ENCODE measurements at regions not wholly inside any gene's neighbourhood (a gene's known extent, or its start where the extent isn't known, plus 50 kb on each side); places are given as distances from the start of the nearest gene placed in this dataset.

GRCh38 chr6:47106216-47106615, 64.1 kb upstream of the ADGRF1 start:
- ChIA-PET POLR2A (no interaction called here), CTCF (no interaction called here)
- Mint-ChIP-seq H3K4me3 (no peak overlapping the region), H3K27ac (no peak overlapping the region), H3K4me1 (no peaks in the 10 kb centered on the region), H3K9me3 (no peaks in the 10 kb centered on the region), H3K36me3 (ENCODE audit: low read depth) (no peaks in the 10 kb centered on the region), H3K27me3 (peaks cover 7% of the 10 kb centered on the region)
- DNase-seq, result no peak
- no peak for ATAC-seq (ENCODE audit: low read depth)
- intact Hi-C loops (cut with micrococcal nuclease), result no loop called here
- TF ChIP-seq CTCF (IDR thresholded peaks at IDR 0.05), result no peak

GRCh38 chr6:47105469-47106178, 63.5 kb upstream of the ADGRF1 start:
- Mint-ChIP-seq H3K27ac (no peak overlapping the region), H3K9me3 (no peaks in the 10 kb centered on the region), H3K4me3 (no peak overlapping the region), H3K4me1 (no peaks in the 10 kb centered on the region), H3K36me3 (ENCODE audit: low read depth) (no peaks in the 10 kb centered on the region), H3K27me3 (peaks cover 7% of the 10 kb centered on the region)
- intact Hi-C loops (cut with micrococcal nuclease), result no loop called here
- ChIA-PET CTCF (no interaction called here), POLR2A (no interaction called here)
- ATAC-seq (ENCODE audit: low read depth) (no peak), DNase-seq (no peak)
- no peak for TF ChIP-seq CTCF (IDR thresholded peaks at IDR 0.05)

GRCh38 chr6:47103931-47104330, 61.8 kb upstream of the ADGRF1 start:
- Mint-ChIP-seq H3K4me1 (no peaks in the 10 kb centered on the region), H3K4me3 (no peak overlapping the region), H3K27me3 (peaks cover 7% of the 10 kb centered on the region), H3K9me3 (no peaks in the 10 kb centered on the region), H3K36me3 (ENCODE audit: low read depth) (no peaks in the 10 kb centered on the region), H3K27ac (no peak overlapping the region)
- intact Hi-C loops (cut with micrococcal nuclease), result no loop called here
- DNase-seq (no peak), ATAC-seq (ENCODE audit: low read depth) (no peak)
- no peak for TF ChIP-seq CTCF (IDR thresholded peaks at IDR 0.05)
- ChIA-PET POLR2A (no interaction called here), CTCF (no interaction called here)

GRCh38 chr6:47102331-47102730, 60.2 kb upstream of the ADGRF1 start:
- TF ChIP-seq CTCF (IDR thresholded peaks at IDR 0.05), result no peak
- Mint-ChIP-seq H3K4me3 (no peak overlapping the region), H3K27ac (no peak overlapping the region), H3K36me3 (ENCODE audit: low read depth) (no peaks in the 10 kb centered on the region), H3K27me3 (peaks cover 5% of the 10 kb centered on the region), H3K9me3 (no peaks in the 10 kb centered on the region), H3K4me1 (no peaks in the 10 kb centered on the region)
- ChIA-PET CTCF (interaction anchor here (0.6 kb wide), 2 partner anchors 8 to 208 kb away, joined by 3 read pairs; no protein-coding TSS in a partner anchor), POLR2A (interaction anchor here (0.5 kb wide), 1 partner anchor 196 kb away, joined by 4 read pairs; no protein-coding TSS in a partner anchor)
- ATAC-seq (ENCODE audit: low read depth) (no peak), DNase-seq (no peak)
- intact Hi-C loops (cut with micrococcal nuclease), result no loop called here

- intact Hi-C loops (cut with micrococcal nuclease), result no loop called here
- Mint-ChIP-seq H3K36me3 (ENCODE audit: low read depth) (no peaks in the 10 kb centered on the region), H3K4me3 (no peak overlapping the region), H3K27ac (no peak overlapping the region), H3K27me3 (no peaks in the 10 kb centered on the region), H3K4me1 (no peaks in the 10 kb centered on the region), H3K9me3 (no peaks in the 10 kb centered on the region)
- DNase-seq (no peak), ATAC-seq (ENCODE audit: low read depth) (no peak)
- POLR2A ChIA-PET, result no interaction called here
- no peak for TF ChIP-seq CTCF (IDR thresholded peaks at IDR 0.05)
- CTCF ChIA-PET, result interaction anchor here (1.0 to 3.5 kb wide), 3 partner anchors 11 to 212 kb away, joined by 3 to 31 read pairs (median 4); partner anchors contain the start of gene TNFRSF21
These were observed 56.5 kb upstream of the ADGRF1 start for GRCh38 chr6:47098570-47098993.

Measured in activated B cell treated with CpG ODN at 0.5 μM for 24 hours (primary cell).